ENCODE measurements at regions not wholly inside any gene's neighbourhood (a gene's known extent, or its start where the extent isn't known, plus 50 kb on each side); places are given as distances from the start of the nearest gene placed in this dataset.

DNA sequence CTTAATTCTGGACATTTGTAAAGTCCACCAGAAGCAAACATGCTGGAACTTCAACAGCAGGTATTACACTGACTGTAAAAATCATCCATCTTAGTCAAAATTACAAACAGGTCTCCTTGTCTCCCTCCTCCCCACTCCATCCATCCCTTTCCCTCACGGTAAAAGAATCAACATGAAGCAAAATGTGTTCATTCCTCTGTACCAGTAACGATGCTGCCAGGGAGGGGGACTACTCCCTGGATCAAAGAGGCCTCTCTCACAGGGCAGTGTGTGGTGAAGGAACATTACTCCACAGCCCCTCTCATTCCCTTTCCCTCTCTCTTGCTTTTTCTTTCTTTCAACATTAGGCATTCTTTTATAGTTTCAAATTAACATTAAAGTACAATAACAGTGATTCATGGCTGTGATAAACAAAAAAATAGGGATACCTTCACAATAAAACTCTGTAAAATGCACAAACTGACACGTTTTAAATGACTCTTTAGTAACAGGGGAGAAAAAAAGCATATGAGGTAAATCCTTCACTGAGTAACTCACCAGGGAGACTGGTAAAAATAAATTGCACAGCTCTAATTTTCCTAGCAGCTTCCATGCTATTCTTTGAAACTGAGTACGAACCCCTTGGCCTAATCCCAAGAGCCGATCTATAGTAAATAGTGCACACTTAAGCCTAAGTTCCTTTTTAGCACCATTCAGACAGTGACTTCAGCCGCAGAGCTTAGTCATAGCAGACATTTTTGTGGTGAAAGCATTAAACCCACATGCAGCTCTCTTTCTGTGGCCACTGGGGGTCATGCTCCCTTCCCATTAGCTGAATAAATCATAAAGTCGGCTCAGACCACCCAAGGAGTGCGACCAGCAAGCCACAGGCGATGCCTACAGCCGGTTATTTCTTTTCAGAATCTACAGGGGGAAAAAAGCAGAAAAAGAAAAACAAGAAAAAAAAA is 215.6 kb upstream of the GYPA start:
- ChIA-PET POLR2A (ENCODE audit: unreplicated experiment) (no interaction called here), CTCF (no interaction called here)
- Histone ChIP-seq H3K27me3 (ENCODE audit: control insufficient read depth, insufficient read depth, low read length) (peaks cover 22% of the 10 kb centered on the region), H3K4me1 (ENCODE audit: control insufficient read depth, insufficient read depth, low read length) (no peaks in the 10 kb centered on the region), H3K18ac (ENCODE audit: low read depth, low read length) (no peak overlapping the region), H3K4ac (ENCODE audit: low read depth, low read length) (no peak overlapping the region), H4K91ac (ENCODE audit: insufficient read depth, low read depth, low read length) (no peak overlapping the region), H2AFZ (replicated peaks; ENCODE audit: low read length, poor library complexity) (no peak overlapping the region), H3K27ac (ENCODE audit: insufficient read depth, low read length) (no peak overlapping the region), H2AK5ac (ENCODE audit: low read depth, low read length) (no peak overlapping the region), H3K79me1 (ENCODE audit: low read depth in 1 of 2, low read length in 2 of 2) (no peaks in the 10 kb centered on the region), H3K9me1 (ENCODE audit: insufficient read depth, low read length) (no peaks in the 10 kb centered on the region), H2BK120ac (ENCODE audit: low read depth, low read length) (no peak overlapping the region), H3K9me3 (ENCODE audit: control insufficient read depth, insufficient read depth, low read length) (no peaks in the 10 kb centered on the region), H4K5ac (ENCODE audit: low read depth, low read length) (no peak overlapping the region), H3K23ac (ENCODE audit: low read depth, low read length) (no peak overlapping the region), H4K8ac (ENCODE audit: low read depth in 2 of 2, low read length in 2 of 2) (no peak overlapping the region), H2BK5ac (ENCODE audit: low read depth, low read length, poor library complexity, severe bottlenecking) (no peak overlapping the region), H2BK15ac (ENCODE audit: low read depth, low read length) (no peak overlapping the region), H3K4me3 (ENCODE audit: insufficient read depth, low read depth, low read length) (no peak overlapping the region), H3K56ac (ENCODE audit: extremely low read depth, insufficient read depth, low read length) (no peak overlapping the region), H2AK9ac (replicated peaks; ENCODE audit: low read depth, low read length, poor library complexity) (no peak overlapping the region), H3K4me2 (ENCODE audit: low read depth, low read length) (no peak overlapping the region), H2BK20ac (ENCODE audit: low read depth, low read length) (no peak overlapping the region), H3K14ac (replicated peaks; ENCODE audit: low read depth, low read length) (no peak overlapping the region), H3K36me3 (ENCODE audit: control insufficient read depth, insufficient read depth, low read length) (no peaks in the 10 kb centered on the region), H3K9ac (ENCODE audit: low read depth, low read length) (no peak overlapping the region), H4K20me1 (ENCODE audit: insufficient read depth, low read length) (no peaks in the 10 kb centered on the region)
- TF ChIP-seq, protein P1, sequence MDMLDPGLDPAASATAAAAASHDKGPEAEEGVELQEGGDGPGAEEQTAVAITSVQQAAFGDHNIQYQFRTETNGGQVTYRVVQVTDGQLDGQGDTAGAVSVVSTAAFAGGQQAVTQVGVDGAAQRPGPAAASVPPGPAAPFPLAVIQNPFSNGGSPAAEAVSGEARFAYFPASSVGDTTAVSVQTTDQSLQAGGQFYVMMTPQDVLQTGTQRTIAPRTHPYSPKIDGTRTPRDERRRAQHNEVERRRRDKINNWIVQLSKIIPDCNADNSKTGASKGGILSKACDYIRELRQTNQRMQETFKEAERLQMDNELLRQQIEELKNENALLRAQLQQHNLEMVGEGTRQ (IDR thresholded peaks at IDR 0.05; ENCODE audit: low read depth, low read length): no peak
- TF ChIP-seq, protein P2, sequence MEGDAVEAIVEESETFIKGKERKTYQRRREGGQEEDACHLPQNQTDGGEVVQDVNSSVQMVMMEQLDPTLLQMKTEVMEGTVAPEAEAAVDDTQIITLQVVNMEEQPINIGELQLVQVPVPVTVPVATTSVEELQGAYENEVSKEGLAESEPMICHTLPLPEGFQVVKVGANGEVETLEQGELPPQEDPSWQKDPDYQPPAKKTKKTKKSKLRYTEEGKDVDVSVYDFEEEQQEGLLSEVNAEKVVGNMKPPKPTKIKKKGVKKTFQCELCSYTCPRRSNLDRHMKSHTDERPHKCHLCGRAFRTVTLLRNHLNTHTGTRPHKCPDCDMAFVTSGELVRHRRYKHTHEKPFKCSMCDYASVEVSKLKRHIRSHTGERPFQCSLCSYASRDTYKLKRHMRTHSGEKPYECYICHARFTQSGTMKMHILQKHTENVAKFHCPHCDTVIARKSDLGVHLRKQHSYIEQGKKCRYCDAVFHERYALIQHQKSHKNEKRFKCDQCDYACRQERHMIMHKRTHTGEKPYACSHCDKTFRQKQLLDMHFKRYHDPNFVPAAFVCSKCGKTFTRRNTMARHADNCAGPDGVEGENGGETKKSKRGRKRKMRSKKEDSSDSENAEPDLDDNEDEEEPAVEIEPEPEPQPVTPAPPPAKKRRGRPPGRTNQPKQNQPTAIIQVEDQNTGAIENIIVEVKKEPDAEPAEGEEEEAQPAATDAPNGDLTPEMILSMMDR (conservative IDR thresholded peaks at IDR 0.05; ENCODE audit: low read depth, low read length): 0 out of 2 replicates have a peak, but pooled peaks have one; percentile 10
- TF ChIP-seq FOS (IDR thresholded peaks at IDR 0.05; ENCODE audit: low read depth, low read length) (peak; percentile 34), RCOR1 (IDR thresholded peaks at IDR 0.05; ENCODE audit: insufficient replicate concordance, low read length) (peak; percentile 55), MAZ (IDR thresholded peaks at IDR 0.05; ENCODE audit: borderline replicate concordance, low read depth, low read length) (no peak), SMC3 (IDR thresholded peaks at IDR 0.05; ENCODE audit: low read depth, low read length) (no peak), NFE2L2 (IDR thresholded peaks at IDR 0.05; ENCODE audit: low read depth, low read length) (no peak), BHLHE40 (IDR thresholded peaks at IDR 0.05; ENCODE audit: low read depth, low read length) (peak; percentile 56; the same call in 1 of the 2 replicates), MXI1 (IDR thresholded peaks at IDR 0.05; ENCODE audit: borderline replicate concordance, low read depth, low read length) (no peak), POLR2A (IDR thresholded peaks at IDR 0.05; ENCODE audit: low read depth, low read length) (no peak), CHD1 (IDR thresholded peaks at IDR 0.05; ENCODE audit: low read depth, low read length) (no peak)
- TF ChIP-seq, protein P3, sequence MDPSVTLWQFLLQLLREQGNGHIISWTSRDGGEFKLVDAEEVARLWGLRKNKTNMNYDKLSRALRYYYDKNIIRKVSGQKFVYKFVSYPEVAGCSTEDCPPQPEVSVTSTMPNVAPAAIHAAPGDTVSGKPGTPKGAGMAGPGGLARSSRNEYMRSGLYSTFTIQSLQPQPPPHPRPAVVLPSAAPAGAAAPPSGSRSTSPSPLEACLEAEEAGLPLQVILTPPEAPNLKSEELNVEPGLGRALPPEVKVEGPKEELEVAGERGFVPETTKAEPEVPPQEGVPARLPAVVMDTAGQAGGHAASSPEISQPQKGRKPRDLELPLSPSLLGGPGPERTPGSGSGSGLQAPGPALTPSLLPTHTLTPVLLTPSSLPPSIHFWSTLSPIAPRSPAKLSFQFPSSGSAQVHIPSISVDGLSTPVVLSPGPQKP (IDR thresholded peaks at IDR 0.05; ENCODE audit: borderline replicate concordance, low read depth, low read length): no peak
- WGBS, 2 experiments (ENCODE audit: extremely low coverage in 2 of 2, insufficient read length in 1 of 2): 0% methylated on average over 1 of the region's 10 CpGs; no CpG with 5 or more reads in 1 of the 2 experiments
- no TSS peak for BruUV-seq (replicated peaks)
- DNase-seq: peak; percentile 78
- dilution Hi-C loops (cut with HindIII; ENCODE audit: low sequenced_read_pairs, unreplicated experiment) (no loop called here), in situ Hi-C loops (cut with MboI; ENCODE audit: low sequenced_read_pairs) (no loop called here), intact Hi-C loops (cut with micrococcal nuclease) (no loop called here)
- peak; percentile 86 for ATAC-seq (ENCODE audit: low read depth)
